Peyer's patch (tissue), 4 donors: ENCODE measurements at regions not wholly inside any gene's neighbourhood (a gene's known extent, or its start where the extent isn't known, plus 50 kb on each side); places are given as distances from the start of the nearest gene placed in this dataset.

Source experiments
- DNase-seq, 3 donors: peaks; one replicate each; pipeline ENCODE4 v3.0.0-alpha.2; 2017 to 2019
- H3K27ac ChIP-seq, 4 donors: fragments of 200-600 bp; sonication (generic); one replicate each; pipeline ENCODE4 v1.5.1; 2016 to 2019
- H3K27me3 ChIP-seq, 2 donors: fragments of 200-600 bp; sonication (generic); one replicate each; pipeline ENCODE4 v1.5.1; 2019
- H3K36me3 ChIP-seq, 3 donors: fragments of 200-600 bp; sonication (generic); one replicate each; pipeline ENCODE4 v1.5.1; 2016 to 2019
- H3K4me1 ChIP-seq, 4 donors: fragments of 200-600 bp; sonication (generic); one replicate each; pipeline ENCODE4 v1.5.1; 2016 to 2019
- H3K4me3 ChIP-seq, 4 donors: fragments of 200-600 bp; sonication (generic); 1 replicate in 3 of 4; 2 replicates in 1 of 4; pipeline ENCODE4 v1.5.1; 2016 to 2019; ENCODE audit warnings: mild to moderate bottlenecking in 1 of 4
- H3K9me3 ChIP-seq, 4 donors: fragments of 200-600 bp; sonication (generic); one replicate each; pipeline ENCODE4 v1.5.1; 2016 to 2019; ENCODE audit warnings: mild to moderate bottlenecking in 1 of 4
- POLR2A ChIP-seq, 2 donors: fragments of 450-650 bp; IDR thresholded peaks; one replicate each; pipeline ENCODE4 v1.5.1; 2017; ENCODE audit warnings: antibody characterized with exemption in 2 of 2, mild to moderate bottlenecking in 2 of 2, moderate library complexity in 2 of 2
- small RNA-seq, 2 donors: library from RNA; depleted of rRNA; stranded (forward); fragments of <200 nt; gene quantifications; one replicate each; pipeline ENCODE3, GENCODE V24; 2016
- TF ChIP-seq, protein P1 (sequence below), 6 experiments: fragments of 450-650 bp in 4 of 6; fragments of 200-600 bp in 2 of 6; sonication (generic) in 1 of 6; IDR thresholded peaks; one replicate each; pipeline ENCODE4 v1.5.1; 2017 to 2019; ENCODE audit warnings: antibody characterized with exemption in 6 of 6, mild to moderate bottlenecking in 3 of 6, moderate library complexity in 1 of 6

DNA sequence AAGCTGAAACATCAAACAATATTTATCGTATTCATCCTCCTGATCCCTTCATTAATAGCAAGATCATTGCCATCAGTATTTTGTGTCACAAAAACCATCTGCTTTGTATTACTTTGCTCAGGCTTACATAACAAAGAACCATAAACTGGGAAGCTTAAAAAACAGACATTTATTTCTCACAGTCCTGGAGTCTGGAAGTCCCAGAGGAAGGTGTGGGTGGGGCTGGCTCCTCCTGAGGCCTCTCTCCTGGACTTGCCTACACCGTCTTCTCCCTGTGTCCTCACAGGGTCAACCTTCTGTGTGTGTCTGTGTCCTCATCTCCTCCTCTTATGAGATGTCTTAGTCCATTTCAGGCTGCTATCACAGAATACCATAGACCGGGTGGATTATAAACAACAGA is 61.3 kb upstream of the MXRA5 start:
- H3K9me3 ChIP-seq: no peaks in the 10 kb centered on the region
- no peaks in the 10 kb centered on the region for H3K4me1 ChIP-seq
- H3K27me3 ChIP-seq: no peaks in the 10 kb centered on the region
- H3K4me3 ChIP-seq: no peak overlapping the region
- H3K36me3 ChIP-seq: no peaks in the 10 kb centered on the region
- no peak overlapping the region for H3K27ac ChIP-seq
- DNase-seq: no peak
- no peak for TF ChIP-seq POLR2A (IDR thresholded peaks at IDR 0.05)
- TF ChIP-seq, protein P1, sequence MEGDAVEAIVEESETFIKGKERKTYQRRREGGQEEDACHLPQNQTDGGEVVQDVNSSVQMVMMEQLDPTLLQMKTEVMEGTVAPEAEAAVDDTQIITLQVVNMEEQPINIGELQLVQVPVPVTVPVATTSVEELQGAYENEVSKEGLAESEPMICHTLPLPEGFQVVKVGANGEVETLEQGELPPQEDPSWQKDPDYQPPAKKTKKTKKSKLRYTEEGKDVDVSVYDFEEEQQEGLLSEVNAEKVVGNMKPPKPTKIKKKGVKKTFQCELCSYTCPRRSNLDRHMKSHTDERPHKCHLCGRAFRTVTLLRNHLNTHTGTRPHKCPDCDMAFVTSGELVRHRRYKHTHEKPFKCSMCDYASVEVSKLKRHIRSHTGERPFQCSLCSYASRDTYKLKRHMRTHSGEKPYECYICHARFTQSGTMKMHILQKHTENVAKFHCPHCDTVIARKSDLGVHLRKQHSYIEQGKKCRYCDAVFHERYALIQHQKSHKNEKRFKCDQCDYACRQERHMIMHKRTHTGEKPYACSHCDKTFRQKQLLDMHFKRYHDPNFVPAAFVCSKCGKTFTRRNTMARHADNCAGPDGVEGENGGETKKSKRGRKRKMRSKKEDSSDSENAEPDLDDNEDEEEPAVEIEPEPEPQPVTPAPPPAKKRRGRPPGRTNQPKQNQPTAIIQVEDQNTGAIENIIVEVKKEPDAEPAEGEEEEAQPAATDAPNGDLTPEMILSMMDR (IDR thresholded peaks at IDR 0.05): no peak

DNA sequence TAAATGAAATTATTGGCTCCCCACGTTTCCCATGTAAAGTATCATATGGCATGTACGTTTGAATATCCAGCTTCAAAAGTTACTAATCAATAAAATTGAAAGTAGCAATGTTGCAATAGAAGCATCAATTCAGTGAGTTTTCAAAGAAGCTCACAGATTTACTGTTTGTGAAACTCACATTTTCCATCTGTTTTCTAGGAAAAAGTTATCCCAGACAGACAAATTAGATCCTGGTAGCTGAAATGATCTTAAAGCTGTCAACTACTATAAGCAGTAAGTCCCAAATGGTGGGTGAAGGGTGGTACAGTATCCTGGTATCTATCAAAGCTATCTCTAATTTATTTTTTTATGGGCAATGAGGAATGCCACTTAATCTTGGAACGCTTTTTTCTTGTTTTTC is 60.7 kb upstream of the MXRA5 start:
- H3K9me3 ChIP-seq: no peaks in the 10 kb centered on the region
- H3K27me3 ChIP-seq: no peaks in the 10 kb centered on the region
- H3K4me1 ChIP-seq: no peaks in the 10 kb centered on the region
- TF ChIP-seq POLR2A (IDR thresholded peaks at IDR 0.05): no peak
- TF ChIP-seq, protein P1 (IDR thresholded peaks at IDR 0.05): no peak
- no peak overlapping the region for H3K27ac ChIP-seq
- no peaks in the 10 kb centered on the region for H3K36me3 ChIP-seq
- no peak overlapping the region for H3K4me3 ChIP-seq
- no peak for DNase-seq

DNA sequence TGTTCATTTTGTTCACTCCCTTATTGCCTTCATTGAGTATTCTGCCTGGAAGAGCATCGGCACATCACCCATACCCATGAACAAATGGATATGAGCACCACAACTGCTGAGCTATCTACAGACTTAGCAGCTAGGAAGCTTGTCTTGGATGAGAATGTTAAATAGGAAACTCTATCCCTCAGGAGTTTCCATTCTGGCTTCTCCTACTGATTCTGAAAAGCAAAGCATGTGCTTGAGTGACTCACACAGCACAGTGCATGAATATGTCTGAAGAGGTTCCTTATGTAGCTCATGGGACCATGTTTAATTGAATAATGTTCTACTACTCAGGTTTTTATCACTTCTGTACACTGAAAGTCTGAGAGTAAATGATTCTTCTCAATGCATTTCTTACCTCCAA is 57.3 kb upstream of the MXRA5 start:
- H3K36me3 ChIP-seq: no peaks in the 10 kb centered on the region
- no peaks in the 10 kb centered on the region for H3K4me1 ChIP-seq
- H3K27me3 ChIP-seq: no peaks in the 10 kb centered on the region
- H3K9me3 ChIP-seq: no peaks in the 10 kb centered on the region
- H3K4me3 ChIP-seq: no peak overlapping the region
- TF ChIP-seq, protein P1 (IDR thresholded peaks at IDR 0.05): no peak
- no peak for TF ChIP-seq POLR2A (IDR thresholded peaks at IDR 0.05)
- no peak for DNase-seq
- H3K27ac ChIP-seq: no peak overlapping the region

Small RNA genes lying in the stretch of these regions (small RNA-seq; reads per million reads assigned to genes)
- gene SNORA48B: 0 reads per million in 2 donors
